HepG2 (cell line): ENCODE measurements at regions not wholly inside any gene's neighbourhood (a gene's known extent, or its start where the extent isn't known, plus 50 kb on each side); places are given as distances from the start of the nearest gene placed in this dataset.

Source experiments
- CEBPZ ChIP-seq: IDR thresholded peaks from 2 replicates; pipeline ENCODE4 v1.6.1; 2012; ENCODE audit warnings: low read length, improper control_type of control experiment
- GRHL1 ChIP-seq: sonication (generic); formaldehyde crosslinking; conservative IDR thresholded peaks from 2 replicates; pipeline ENCODE4 v1.8.0; 2022; ENCODE audit warnings: missing genetic modification reagents
- HNRNPUL1 ChIP-seq: fragments of 200-400 bp; formaldehyde crosslinking; IDR thresholded peaks from 2 replicates; pipeline ENCODE4 v1.6.1; 2017; ENCODE audit warnings: low read depth, mild to moderate bottlenecking, low read length, moderate library complexity
- KIAA2018 ChIP-seq: sonication (generic); formaldehyde crosslinking; IDR thresholded peaks from 2 replicates; pipeline ENCODE4 v1.5.0; 2020; ENCODE audit warnings: mild to moderate bottlenecking, missing genetic modification reagents, borderline replicate concordance
- MAZ ChIP-seq, 2 experiments: sonication (generic) in 1 of 2; formaldehyde crosslinking in 1 of 2; IDR thresholded peaks; 2 replicates each; pipeline versions ENCODE4 v1.5.0 to v1.6.1; 2012 to 2020; ENCODE audit warnings: low read depth in 2 of 2, mild to moderate bottlenecking in 2 of 2, borderline replicate concordance in 1 of 2, improper control_type of control experiment in 1 of 2, low read length in 1 of 2, missing genetic modification reagents in 1 of 2, moderate library complexity in 1 of 2
- REST ChIP-seq, 2 experiments: IDR thresholded peaks; 2 replicates each; pipeline ENCODE4 v1.6.1; 2011 to 2012; ENCODE audit warnings: low read length in 2 of 2, borderline replicate concordance in 1 of 2, low read depth in 1 of 2, mild to moderate bottlenecking in 1 of 2, moderate library complexity in 1 of 2
- SMYD3 ChIP-seq: sonication (generic); formaldehyde crosslinking; IDR thresholded peaks from 2 replicates; pipeline ENCODE4 v1.8.1; 2023; ENCODE audit warnings: mild to moderate bottlenecking, missing genetic modification reagents
- SNRNP70 ChIP-seq: fragments of 200-400 bp; formaldehyde crosslinking; IDR thresholded peaks from 2 replicates; pipeline ENCODE4 v1.6.1; 2017; ENCODE audit warnings: mild to moderate bottlenecking, low read depth, low read length, moderate library complexity

- TF ChIP-seq CEBPZ: no peak
- TF ChIP-seq SMYD3 (CRISPR knock-in tag): no peak
- no peak for TF ChIP-seq MAZ (IDR thresholded peaks at IDR 0.05; ENCODE audit: borderline replicate concordance, low read depth, low read length)
- no peak for TF ChIP-seq MAZ (CRISPR knock-in tag; IDR thresholded peaks at IDR 0.05; ENCODE audit: low read depth)
- TF ChIP-seq REST (IDR thresholded peaks at IDR 0.05; ENCODE audit: borderline replicate concordance in 1 of 2, low read depth in 1 of 2, low read length in 2 of 2): no peak
- TF ChIP-seq KIAA2018 (CRISPR knock-in tag): no peak
- no peak for TF ChIP-seq HNRNPUL1
- no peak for TF ChIP-seq SNRNP70
- no peak for TF ChIP-seq GRHL1
Measured at GRCh38 chr2:88265352-88266303, 95.5 kb downstream of the THNSL2 start (continued).
